WTC11 (cell line): ENCODE measurements at regions not wholly inside any gene's neighbourhood (a gene's known extent, or its start where the extent isn't known, plus 50 kb on each side); places are given as distances from the start of the nearest gene placed in this dataset.

Source experiments
- ATAC-seq: fragments of 200-7000 bp; cut with Tn5 transposase; 2 replicates; pipeline ENCODE4 v1.10.0; 2021; ENCODE audit warnings: mild to moderate bottlenecking, moderate library complexity
- CTCF ChIA-PET: fragments of 300-600 bp; sonication (Branson Sonifier 250); formaldehyde crosslinking; loops from one replicate; lab custom pipeline; 2021; ENCODE audit warnings: antibody characterized with exemption; lab: Charles Lee
- POLR2A ChIA-PET: fragments of 350-600 bp; sonication (Branson Sonifier 250); formaldehyde crosslinking; loops from one replicate; lab custom pipeline; 2021; ENCODE audit warnings: antibody characterized with exemption; lab: Charles Lee
- DNase-seq: peaks from one replicate; pipeline ENCODE4 v3.0.0; 2021; ENCODE audit warnings: low spot score
- H3K27ac Mint-ChIP-seq: 2 replicates; pipeline ENCODE4 v1.8.0; 2021; ENCODE audit warnings: mixed read lengths
- H3K27me3 Mint-ChIP-seq: 2 replicates; pipeline ENCODE4 v1.8.0; 2021; ENCODE audit warnings: low read depth, mild to moderate bottlenecking, moderate library complexity, mixed read lengths
- H3K36me3 Mint-ChIP-seq: 2 replicates; pipeline ENCODE4 v1.8.0; 2021; ENCODE audit warnings: mixed read lengths
- H3K4me1 Mint-ChIP-seq: 2 replicates; pipeline ENCODE4 v1.8.0; 2022; ENCODE audit warnings: mixed read lengths
- H3K4me3 Mint-ChIP-seq: 2 replicates; pipeline ENCODE4 v1.8.0; 2021; ENCODE audit warnings: mild to moderate bottlenecking, moderate library complexity, mixed read lengths
- H3K9me3 Mint-ChIP-seq: 2 replicates; pipeline ENCODE4 v1.8.0; 2021; ENCODE audit warnings: mixed read lengths
- AR ChIP-seq: fragments of 250-450 bp; sonication (Bioruptor Pico); IDR thresholded peaks from 2 replicates; pipeline ENCODE4 v1.9.0; 2021; ENCODE audit warnings: mild to moderate bottlenecking
- CBFB ChIP-seq: sonication (generic); formaldehyde crosslinking; IDR thresholded peaks from 2 replicates; pipeline ENCODE4 v1.8.1; 2022; ENCODE audit warnings: mild to moderate bottlenecking, low read depth, missing genetic modification reagents
- CDX4 ChIP-seq: fragments of 250-450 bp; sonication (Bioruptor Pico); IDR thresholded peaks from 2 replicates; pipeline ENCODE4 v1.9.0; 2021; ENCODE audit warnings: moderate library complexity, mild to moderate bottlenecking, inconsistent platforms, borderline replicate concordance
- ERG ChIP-seq: fragments of 250-450 bp; sonication (Bioruptor Pico); IDR thresholded peaks from 2 replicates; pipeline ENCODE4 v1.8.0; 2021; ENCODE audit warnings: mild to moderate bottlenecking
- FOXP4 ChIP-seq: sonication (generic); formaldehyde crosslinking; IDR thresholded peaks from 2 replicates; pipeline ENCODE4 v1.8.0; 2022; ENCODE audit warnings: mild to moderate bottlenecking, missing genetic modification reagents
- HMGXB4 ChIP-seq: sonication (generic); formaldehyde crosslinking; IDR thresholded peaks from 2 replicates; pipeline ENCODE4 v1.8.1; 2023; ENCODE audit warnings: mild to moderate bottlenecking, moderate library complexity, missing genetic modification reagents
- IRF2 ChIP-seq: sonication (generic); formaldehyde crosslinking; IDR thresholded peaks from 2 replicates; pipeline ENCODE4 v1.8.0; 2022; ENCODE audit warnings: low read depth, missing genetic modification reagents, borderline replicate concordance
- JAZF1 ChIP-seq: fragments of 250-450 bp; sonication (Bioruptor Pico); IDR thresholded peaks from 2 replicates; pipeline ENCODE4 v1.9.0; 2021; ENCODE audit warnings: moderate library complexity, mild to moderate bottlenecking, inconsistent platforms
- NR2C2 ChIP-seq: sonication (generic); formaldehyde crosslinking; IDR thresholded peaks from 2 replicates; pipeline ENCODE4 v1.8.0; 2022; ENCODE audit warnings: mild to moderate bottlenecking, missing genetic modification reagents
- PRDM15 ChIP-seq: sonication (generic); formaldehyde crosslinking; IDR thresholded peaks from 2 replicates; pipeline ENCODE4 v1.8.0; 2022; ENCODE audit warnings: missing genetic modification reagents
- SOX15 ChIP-seq: fragments of 250-450 bp; sonication (Bioruptor Pico); IDR thresholded peaks from 2 replicates; pipeline ENCODE4 v1.9.0; 2021; ENCODE audit warnings: mild to moderate bottlenecking
- STAT6 ChIP-seq: sonication (generic); formaldehyde crosslinking; conservative IDR thresholded peaks from 2 replicates; pipeline ENCODE4 v1.8.1; 2023; ENCODE audit warnings: mild to moderate bottlenecking, low read depth, missing genetic modification reagents, moderate library complexity
- TEAD1 ChIP-seq: sonication (generic); formaldehyde crosslinking; IDR thresholded peaks from 2 replicates; pipeline ENCODE4 v1.8.0; 2022; ENCODE audit warnings: mild to moderate bottlenecking, missing genetic modification reagents
- TP53 ChIP-seq: sonication (generic); formaldehyde crosslinking; IDR thresholded peaks from 2 replicates; pipeline ENCODE4 v1.8.1; 2023; ENCODE audit warnings: mild to moderate bottlenecking, missing genetic modification reagents
- USF2 ChIP-seq: sonication (generic); formaldehyde crosslinking; IDR thresholded peaks from 2 replicates; pipeline ENCODE4 v1.8.1; 2023; ENCODE audit warnings: mild to moderate bottlenecking, missing genetic modification reagents, moderate library complexity
- ZMAT4 ChIP-seq: fragments of 250-450 bp; sonication (Bioruptor Pico); IDR thresholded peaks from 2 replicates; pipeline ENCODE4 v1.9.0; 2021; ENCODE audit warnings: mild to moderate bottlenecking
- ZNF219 ChIP-seq: sonication (generic); formaldehyde crosslinking; IDR thresholded peaks from 2 replicates; pipeline ENCODE4 v1.8.0; 2023; ENCODE audit warnings: missing genetic modification reagents, mild to moderate bottlenecking, borderline replicate concordance
- ZNF416 ChIP-seq: fragments of 250-450 bp; sonication (Bioruptor Pico); IDR thresholded peaks from 2 replicates; pipeline ENCODE4 v1.9.0; 2021; ENCODE audit warnings: mild to moderate bottlenecking, inconsistent platforms
- ZNF423 ChIP-seq: fragments of 250-450 bp; sonication (Bioruptor Pico); IDR thresholded peaks from 2 replicates; pipeline ENCODE4 v2.1.2; 2022; ENCODE audit warnings: mild to moderate bottlenecking, moderate library complexity

- ATAC-seq (no peak), DNase-seq (no peak)
- Mint-ChIP-seq H3K9me3 (no peaks in the 10 kb centered on the region; the same call in 1 of the 2 replicates), H3K27ac (no peak overlapping the region), H3K4me1 (no peaks in the 10 kb centered on the region)
- TF ChIP-seq TP53 (CRISPR knock-in tag) (no peak), ZNF416 (CRISPR knock-in tag) (no peak), CBFB (CRISPR knock-in tag) (no peak), TEAD1 (CRISPR knock-in tag) (no peak), IRF2 (no peak), SOX15 (no peak), STAT6 (CRISPR knock-in tag) (no peak), HMGXB4 (no peak), AR (no peak), NR2C2 (CRISPR knock-in tag) (no peak)
- TF ChIP-seq, all 79 proteins: peak for 0
- POLR2A ChIA-PET = no interaction called here
- Mint-ChIP-seq H3K27me3 (no peaks in the 10 kb centered on the region; the same call in 1 of the 2 replicates), H3K4me3 (no peak overlapping the region), H3K36me3 (no peaks in the 10 kb centered on the region)
- CTCF ChIA-PET = no interaction called here
Observed at GRCh38 chr18:25516121-25516520, 164.2 kb upstream of the ZNF521 start.

GRCh38 chr18:25510096-25510495 lies 158.1 kb upstream of the ZNF521 start:
- no peaks in the 10 kb centered on the region for H3K4me1 Mint-ChIP-seq
- TF ChIP-seq ZMAT4 (CRISPR knock-in tag) = no peak
- no peak for TF ChIP-seq CDX4 (CRISPR knock-in tag)
- TF ChIP-seq FOXP4 = no peak
- no peak for TF ChIP-seq JAZF1 (CRISPR knock-in tag)
- no peak for TF ChIP-seq USF2 (CRISPR knock-in tag)
- TF ChIP-seq ZNF423 (CRISPR knock-in tag) = no peak
- TF ChIP-seq ERG = no peak
- TF ChIP-seq ZNF219 (CRISPR knock-in tag) = no peak
- no peak for TF ChIP-seq PRDM15 (CRISPR knock-in tag)

More at GRCh38 chr18:25510096-25510495, 158.1 kb upstream of the ZNF521 start:
- Mint-ChIP-seq H3K36me3 (no peaks in the 10 kb centered on the region), H3K4me3 (no peak overlapping the region), H3K9me3 (no peaks in the 10 kb centered on the region; the same call in 1 of the 2 replicates), H3K27ac (no peak overlapping the region), H3K27me3 (no peaks in the 10 kb centered on the region; the same call in 1 of the 2 replicates)
- DNase-seq = no peak
- POLR2A ChIA-PET = no interaction called here
- ATAC-seq = no peak
- CTCF ChIA-PET = no interaction called here
